ENCODE measurements at regions not wholly inside any gene's neighbourhood (a gene's known extent, or its start where the extent isn't known, plus 50 kb on each side); places are given as distances from the start of the nearest gene placed in this dataset.

GRCh38 chr2:220181165-220181564 is 553.7 kb downstream of the SLC4A3 start:
- TF ChIP-seq CTCF (IDR thresholded peaks at IDR 0.05) (no peak), POLR2A (IDR thresholded peaks at IDR 0.05) (no peak)

Data from thyroid gland (tissue), 4 donors.